HG03159 (cell line): ENCODE measurements at regions not wholly inside any gene's neighbourhood (a gene's known extent, or its start where the extent isn't known, plus 50 kb on each side); places are given as distances from the start of the nearest gene placed in this dataset.

Source experiments
- ATAC-seq: cut with Tn5 transposase; IDR thresholded peaks from one replicate; pipeline ENCODE4 v1.9.1; 2021; ENCODE audit warnings: mild to moderate bottlenecking, moderate library complexity; ENCODE audit not compliant: unreplicated experiment

DNA sequence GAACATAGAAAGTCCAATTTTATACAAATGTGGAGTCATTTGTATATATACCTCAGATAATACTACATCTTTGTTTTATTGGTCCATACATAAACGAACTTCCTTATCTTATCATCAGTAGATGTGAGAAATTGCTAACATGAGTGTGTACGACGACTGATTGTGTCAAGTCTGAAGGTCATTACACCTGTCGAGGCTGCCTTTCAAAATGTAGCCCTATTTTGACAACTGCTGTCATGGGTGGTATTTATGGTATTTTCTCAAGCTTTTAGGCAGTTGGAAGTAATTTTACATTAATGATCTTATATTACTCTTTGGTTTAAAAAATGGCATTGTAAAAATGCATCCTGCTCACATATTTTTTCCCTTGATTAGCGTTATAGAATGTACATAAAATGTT is 183.7 kb upstream of the DNAJC19 start:
- ATAC-seq, result no peak

GRCh38 chr3:181134873-181135272 is 145.3 kb upstream of the DNAJC19 start:
- ATAC-seq, result no peak

DNA sequence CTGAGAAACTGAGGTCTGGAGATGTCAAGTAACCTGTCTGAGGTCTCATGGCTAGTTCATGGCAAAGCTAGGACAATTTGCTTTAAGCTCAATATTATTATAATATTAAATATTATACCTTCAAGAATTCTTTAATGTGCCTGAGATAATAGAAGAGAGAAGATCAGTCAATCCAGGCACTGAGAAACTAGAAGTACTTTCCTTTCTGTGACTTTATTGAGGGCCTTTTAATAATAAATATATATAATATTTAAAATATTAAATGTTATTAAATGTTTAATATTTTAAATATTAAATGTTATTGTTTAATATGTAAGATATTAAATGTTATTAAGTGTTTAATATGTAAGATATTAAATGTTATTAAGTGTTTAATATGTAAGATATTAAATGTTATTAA is 144.3 kb upstream of the DNAJC19 start:
- no peak for ATAC-seq

DNA sequence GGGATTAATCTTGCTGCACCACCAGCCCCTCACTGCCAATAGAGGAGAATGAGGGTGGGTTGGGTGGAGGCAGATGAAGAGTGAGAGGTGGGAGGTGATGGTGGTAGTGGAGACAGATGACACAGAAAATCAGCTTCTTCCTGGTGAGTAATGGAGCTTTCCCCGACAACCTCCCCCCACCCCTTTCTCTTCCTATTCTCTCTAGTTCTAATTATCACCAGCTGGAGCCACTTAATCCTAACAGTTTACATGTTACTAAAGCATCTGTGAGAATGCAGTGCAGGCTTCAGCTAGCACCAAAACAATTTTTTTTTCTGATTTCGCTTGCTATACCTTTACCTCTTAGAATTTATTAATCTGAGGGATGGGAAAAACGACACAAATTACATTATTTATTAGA is 116.1 kb upstream of the DNAJC19 start:
- no peak for ATAC-seq

DNA sequence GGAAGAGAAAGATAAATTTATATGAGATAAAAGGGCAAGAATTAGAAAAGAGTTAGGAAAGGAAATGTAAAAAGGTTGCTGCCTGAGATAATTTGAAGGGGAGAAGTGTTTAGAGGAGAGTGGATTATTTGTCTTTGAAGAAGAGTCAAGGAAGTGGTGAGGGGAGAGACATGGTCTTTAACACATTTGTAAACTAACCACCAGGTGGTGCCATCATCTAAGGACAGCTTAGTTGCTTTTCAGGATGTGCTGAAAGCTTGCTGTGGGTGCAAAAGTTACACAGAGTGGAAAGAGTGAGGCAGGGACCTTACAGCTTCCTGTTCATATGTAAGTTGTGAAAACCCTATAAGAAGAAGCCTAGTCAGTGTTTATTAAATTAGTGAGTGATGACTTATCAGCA is 114.1 kb upstream of the DNAJC19 start:
- no peak for ATAC-seq

GRCh38 chr3:181086011-181086410 is 96.5 kb upstream of the DNAJC19 start:
- ATAC-seq, result no peak

- ATAC-seq, result no peak
Observed at GRCh38 chr3:181081930-181082329, 92.4 kb upstream of the DNAJC19 start.

- ATAC-seq, result no peak
Observed at GRCh38 chr3:181076558-181076957, 87.0 kb upstream of the DNAJC19 start.

DNA sequence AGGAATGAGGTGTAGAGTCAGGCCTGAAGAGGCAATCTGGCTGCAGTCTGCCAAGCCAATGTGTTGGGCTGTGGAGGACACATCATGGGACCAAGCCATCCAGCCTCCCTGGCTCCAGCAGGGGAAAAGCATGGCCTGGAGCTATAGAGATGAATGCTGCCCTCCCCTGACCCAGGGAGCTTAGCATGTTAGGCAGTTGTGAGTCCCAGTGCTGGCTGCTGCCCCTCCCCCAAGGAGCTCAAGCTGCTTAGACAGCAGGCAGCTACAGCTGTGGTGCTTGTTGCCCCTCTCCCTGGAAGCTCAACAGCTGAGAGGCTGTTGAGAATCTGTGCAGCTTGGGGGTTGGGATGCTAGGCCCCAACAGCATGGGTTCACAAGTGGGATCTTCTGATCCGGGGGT is 85.6 kb upstream of the DNAJC19 start:
- no peak for ATAC-seq

GRCh38 chr3:181066143-181067087 is 76.9 kb upstream of the DNAJC19 start:
- no peak for ATAC-seq

- ATAC-seq, result no peak
Observed at GRCh38 chr3:181056136-181056732, 66.7 kb upstream of the DNAJC19 start.

- no peak for ATAC-seq
Observed at GRCh38 chr3:181054538-181054937, 65.0 kb upstream of the DNAJC19 start.

DNA sequence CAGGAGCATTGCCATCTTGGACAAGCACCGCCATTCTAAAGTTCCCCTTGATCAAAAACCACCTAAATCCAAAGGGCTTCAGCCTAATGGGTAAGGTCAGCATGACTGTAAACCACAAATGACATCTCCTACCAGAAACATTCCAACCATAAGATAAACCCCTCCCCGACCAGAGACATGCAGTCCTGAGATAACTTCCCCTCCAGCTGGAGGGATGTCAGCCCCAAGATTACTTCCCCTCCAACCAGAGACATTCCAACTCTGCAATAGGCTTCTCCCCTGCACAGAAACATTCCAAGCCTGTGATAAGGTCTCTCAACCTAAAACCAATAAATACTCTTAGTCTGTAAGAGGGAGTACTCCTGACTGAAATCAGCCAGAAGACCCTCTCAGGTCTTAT is 62.7 kb upstream of the DNAJC19 start:
- ATAC-seq, result no peak

DNA sequence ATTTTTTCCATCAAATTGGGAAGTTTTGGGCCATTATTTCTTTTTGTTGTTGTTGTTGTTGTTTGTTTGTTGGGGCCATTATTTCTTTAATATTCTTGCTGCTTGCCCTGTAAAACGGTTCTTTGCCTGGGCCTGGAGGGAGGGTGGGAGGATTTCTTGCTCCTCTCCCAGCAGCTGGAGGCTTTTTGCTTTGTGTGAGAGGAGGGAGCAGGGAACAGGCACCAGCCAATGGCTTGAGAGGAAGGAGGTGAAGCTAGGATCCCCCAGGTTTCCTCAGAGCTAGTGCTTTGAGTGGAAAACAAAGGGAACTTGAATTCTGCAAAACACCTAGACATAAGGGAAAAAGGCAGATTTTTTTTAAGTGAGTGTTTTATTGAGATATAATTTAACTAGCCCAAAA is 61.2 kb upstream of the DNAJC19 start:
- no peak for ATAC-seq

GRCh38 chr3:181040030-181040429 is 50.5 kb upstream of the DNAJC19 start:
- ATAC-seq, result no peak
